SW 1271 (cell line): ENCODE measurements at regions not wholly inside any gene's neighbourhood (a gene's known extent, or its start where the extent isn't known, plus 50 kb on each side); places are given as distances from the start of the nearest gene placed in this dataset.
"Not testable (repeated sequence)": the region's sequence is repeated elsewhere in the genome, so short reads cannot be mapped to it uniquely, and the experiment has no call there.

ENCODE experiments used
- DNase-seq, 2 experiments: peaks; one replicate each; lab custom pipeline; 2025; lab: John Stamatoyannopoulos, UW

DNA sequence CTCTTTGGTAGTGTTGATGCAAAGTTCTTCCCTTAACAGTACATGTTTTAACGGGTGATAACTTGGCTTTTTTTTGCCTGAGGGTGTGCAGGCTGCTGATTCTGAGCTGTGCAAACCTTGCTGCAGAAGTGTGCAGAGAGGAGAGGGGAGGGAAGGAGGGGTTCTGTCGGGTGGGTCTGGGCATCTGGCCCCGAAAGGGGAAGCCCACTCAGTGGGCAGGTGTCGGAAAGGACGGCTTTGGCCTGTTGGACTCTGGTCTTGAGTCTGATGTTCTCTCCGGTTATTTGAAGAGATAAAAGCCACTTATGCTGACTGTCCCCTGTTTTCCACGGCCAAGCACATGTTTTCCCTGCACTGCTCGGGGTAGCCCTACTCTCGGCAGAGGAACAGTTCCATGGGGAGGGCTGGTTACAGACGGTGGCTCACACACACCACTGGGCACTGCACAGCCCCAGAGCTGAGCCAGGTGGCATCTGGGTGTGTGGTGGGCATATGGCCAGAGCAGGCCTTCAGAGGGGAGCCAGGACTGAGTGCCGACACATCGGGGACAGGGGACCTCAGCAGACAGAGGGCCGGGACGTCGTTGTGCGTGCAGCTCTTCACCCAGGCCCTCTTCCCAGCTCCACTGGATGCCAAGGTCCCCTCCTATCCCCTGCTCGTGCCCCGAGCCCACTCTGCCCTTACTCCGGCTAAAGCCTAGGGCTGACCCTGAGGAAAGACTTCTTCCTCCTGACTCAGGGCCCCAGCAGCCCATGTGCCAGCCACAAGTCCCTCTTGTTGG is 93.2 kb downstream of the TEX29 start:
- no peak for DNase-seq

DNA sequence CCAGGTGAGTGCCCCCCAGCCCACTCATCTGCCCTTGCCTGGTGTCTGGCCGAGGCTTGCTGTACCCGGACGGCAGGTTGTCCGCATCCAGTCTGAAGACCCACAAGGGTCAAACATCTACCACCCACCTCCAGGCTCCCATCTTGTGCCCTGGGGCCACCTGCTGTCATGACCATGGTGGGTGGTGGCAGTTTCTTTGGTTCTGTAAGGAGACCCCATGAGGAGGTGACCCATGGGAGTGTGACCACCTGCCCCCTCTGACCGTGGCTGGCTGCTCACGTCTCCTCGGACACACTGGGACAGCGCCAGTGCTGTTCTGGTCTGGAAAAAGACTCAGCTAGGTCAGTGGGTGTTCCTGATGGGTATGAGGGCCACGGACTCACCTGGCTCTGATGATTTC is 93.9 kb downstream of the TEX29 start:
- DNase-seq = no peak

DNA sequence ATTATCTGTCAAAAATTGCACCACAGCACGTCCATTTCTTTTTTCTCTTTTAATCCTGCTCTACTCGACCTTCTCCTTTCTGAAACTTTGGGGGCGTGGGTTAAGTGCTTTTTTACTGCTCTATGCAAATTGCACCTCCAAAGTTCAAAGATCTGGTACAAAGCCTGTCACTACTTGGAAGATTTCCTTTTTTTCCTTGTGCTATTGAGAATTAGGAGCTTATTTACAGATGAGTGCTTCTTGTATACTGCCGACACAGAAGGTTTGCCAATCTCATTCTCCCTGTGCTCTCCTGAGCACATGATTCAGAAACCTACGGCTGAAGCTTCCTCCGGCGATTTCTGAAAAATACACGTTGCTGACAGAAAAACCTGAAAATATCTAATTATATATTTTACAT is 94.8 kb downstream of the TEX29 start:
- no peak for DNase-seq

DNA sequence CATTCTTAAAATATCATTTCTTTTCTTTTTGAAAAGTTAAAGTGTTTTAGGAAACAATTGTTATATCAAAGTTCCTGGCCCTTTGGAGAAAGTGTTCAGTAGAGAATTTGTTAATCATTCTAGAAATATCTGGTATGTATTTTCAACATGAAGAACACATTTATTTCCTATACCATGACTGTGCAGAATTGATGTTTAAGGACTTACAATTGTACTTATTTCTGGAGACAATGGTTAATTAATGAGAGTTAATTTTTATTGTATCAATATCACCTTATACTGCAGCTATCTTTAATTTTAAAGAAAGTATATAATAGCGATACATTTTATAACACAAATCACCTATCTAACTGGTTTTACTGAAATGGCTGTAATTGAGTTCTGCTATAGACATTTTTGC is 95.3 kb downstream of the TEX29 start:
- DNase-seq = no peak

DNA sequence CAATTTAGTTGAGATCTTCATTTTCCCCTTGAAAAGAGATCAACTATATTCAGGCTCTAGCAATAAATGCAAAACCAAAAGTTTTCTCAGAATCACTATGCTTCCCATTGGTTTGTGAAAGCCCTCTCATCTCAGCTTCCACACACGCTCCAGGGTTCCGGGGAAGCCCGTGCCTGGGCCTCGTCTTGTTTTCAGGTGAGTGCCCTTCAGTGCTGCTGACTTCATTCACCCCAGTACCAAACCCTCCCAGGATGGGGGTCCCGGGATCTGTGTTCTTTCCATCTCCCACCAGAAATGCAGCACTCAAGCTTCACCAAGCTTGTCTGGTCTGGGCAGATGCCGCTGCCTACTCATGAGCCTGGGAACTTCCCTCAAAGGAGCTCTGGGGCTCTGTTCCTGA is 97.7 kb downstream of the TEX29 start:
- DNase-seq = no peak

DNA sequence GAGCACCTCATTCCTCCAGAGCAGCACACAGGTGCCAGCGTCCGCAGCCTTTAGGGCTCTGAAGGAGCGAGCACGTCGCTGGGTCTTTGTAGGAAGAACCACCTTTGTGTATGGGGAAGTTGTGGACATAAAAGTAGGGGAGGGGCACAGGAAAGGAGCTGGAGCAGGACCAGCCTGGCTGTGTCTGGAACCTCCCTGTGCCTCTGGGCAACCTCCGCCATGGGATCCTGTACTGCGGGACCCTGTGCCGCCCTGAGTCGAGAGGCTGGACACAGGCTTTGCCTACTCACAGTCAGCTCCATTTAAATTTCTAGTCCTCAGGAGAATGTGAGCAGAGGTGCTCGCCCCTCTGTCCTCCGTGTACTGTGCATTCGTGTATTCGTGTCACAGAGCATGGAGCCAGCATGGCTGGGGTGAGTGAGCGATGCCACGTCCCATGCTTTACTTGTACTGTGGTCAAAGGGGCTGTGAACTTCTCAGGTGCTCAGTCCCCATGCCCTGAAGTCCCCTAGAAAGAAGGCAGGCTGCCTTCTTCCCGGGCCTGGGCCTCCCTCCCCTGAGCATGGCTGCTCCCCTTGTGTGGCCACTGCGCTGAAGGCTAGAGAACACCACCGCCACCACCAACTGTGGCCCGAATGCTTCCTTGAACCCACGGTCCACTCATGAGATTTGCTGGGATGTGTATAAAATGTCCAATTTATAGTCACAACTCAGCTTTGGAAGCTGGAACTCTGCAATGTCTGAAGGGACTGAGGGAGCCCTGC is 99.9 kb downstream of the TEX29 start:
- no peak for DNase-seq

DNA sequence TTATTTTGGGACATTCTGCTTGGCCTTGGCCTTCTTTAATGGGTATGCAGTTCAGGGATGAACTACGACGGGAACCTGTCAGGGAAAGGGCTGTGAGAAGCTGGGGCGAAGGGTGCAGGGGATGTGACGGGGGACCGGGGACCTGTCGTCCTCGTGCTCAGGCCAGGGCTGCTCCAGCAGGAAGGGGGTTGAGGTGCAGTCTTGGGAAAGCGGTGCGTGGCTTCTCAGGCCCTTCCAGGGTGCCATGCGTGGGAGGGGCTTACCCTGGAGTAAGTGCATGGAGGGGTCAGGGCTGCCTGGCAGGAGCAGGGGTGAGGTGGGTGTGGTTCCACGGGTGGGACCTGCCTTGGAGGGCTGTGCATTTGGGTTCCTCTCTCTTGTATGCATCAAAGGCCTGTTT is 100.8 kb downstream of the TEX29 start:
- no peak for DNase-seq

DNA sequence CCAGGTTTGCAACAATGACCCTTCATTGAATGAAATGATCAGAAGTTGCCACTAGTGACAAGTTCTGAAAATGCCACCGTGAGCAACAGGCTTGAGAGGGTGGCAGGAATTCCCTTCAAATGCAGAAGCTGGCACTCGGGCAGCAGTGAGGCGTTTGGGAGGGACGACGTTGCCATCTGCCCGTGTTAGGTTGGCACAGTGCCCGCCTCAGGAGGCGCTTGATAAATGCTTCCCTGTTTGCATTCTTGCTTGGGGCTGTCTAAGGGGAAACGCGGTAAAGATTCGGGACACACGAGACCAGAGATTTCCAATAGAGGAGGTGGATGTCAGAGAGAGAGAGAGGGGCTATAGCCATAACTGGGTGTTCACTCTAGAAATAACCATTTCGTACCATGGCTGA is 101.9 kb downstream of the TEX29 start:
- DNase-seq = no peak

DNA sequence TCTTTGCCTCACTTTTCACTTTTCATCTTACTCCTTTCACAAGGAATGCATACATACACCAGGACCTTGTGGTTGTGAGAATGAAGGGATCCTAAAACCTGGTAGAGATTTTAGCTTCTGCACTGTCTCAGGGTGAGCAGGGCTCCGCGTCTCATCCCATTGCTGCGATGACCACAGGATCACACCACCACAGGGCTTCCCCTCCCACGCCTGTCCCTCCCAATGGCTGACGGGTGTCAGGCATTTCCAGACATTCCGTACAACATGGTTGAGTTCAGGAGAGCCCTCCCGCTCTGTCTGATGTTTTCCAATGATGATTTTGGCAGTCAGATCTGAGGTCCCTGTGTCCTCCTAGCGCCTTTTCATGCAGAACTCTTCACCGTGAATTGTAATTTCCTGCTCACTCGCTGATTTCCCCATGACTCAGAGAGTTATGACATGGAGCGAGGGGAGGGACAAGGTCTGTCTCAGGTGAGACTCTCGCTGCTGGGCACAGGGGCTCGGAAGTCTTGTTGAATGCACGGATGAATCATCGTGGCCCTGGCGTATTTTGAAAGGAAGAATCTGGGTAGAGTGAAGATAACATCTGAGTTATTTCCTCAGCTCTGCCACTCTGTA is 102.8 kb downstream of the TEX29 start:
- no peak for DNase-seq

DNA sequence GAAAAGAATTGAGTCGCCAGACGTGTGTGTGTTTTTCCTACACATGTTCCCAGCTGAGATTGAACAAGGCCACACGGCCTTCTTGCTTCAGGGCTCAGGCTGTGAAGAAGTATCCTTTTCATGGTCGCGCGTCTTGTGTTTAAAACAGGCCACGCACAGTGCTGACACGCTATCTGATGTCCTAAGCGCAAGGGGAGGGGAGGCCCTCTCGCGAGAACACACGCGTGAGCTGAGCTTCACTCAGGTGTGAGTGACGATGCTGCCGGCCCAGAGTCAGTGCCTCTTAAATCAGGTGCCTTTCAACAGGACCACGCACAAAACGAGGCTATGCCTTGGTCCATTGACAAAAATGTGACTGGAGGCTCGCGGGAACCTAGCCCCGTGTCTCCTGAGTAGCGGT is 103.7 kb downstream of the TEX29 start:
- DNase-seq = no peak

DNA sequence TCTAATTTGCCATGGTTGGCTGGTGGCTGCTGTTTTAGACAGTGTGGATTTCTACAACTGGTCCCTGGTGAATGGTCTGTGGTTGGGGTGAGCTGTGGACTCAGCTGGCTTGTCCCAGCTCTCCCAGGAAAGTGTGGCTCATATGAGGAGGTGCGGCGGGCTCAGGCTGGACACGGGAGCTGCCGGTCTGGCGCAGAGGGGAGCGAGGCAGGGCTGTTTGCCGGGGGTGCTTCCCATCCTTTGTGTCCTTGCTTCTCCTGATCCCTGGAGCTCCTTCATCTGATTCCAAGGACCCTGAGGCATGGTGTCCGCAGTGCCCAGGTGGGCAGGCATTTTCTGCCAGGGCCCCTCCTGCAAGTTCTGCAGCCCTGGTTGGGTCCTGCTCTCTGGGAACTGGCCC is 104.9 kb downstream of the TEX29 start:
- DNase-seq = no peak

DNA sequence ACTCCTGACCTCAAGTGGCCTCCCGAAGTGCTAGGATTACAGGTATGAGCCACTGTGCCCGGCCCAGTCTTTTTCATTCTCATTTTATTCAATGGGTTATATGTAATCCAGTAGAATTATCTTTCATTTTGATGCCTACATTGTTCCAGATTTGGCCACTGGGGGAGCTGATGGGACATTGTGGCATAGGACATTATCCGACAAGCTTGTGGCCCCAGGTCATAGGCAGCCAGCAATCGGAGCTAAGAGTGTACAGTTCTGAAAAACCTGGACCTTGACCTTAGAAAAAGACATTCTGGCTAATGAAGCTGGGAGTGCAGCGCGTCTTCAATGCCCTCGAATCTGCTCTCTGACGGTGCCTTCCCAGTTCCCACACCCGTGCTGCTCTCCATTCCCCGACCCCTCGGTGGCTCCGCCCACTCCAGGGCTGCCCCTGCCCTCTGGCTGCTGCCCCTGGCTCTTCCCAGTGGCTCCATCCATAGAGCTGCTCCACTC is 108.7 kb downstream of the TEX29 start:
- DNase-seq = no peak

DNA sequence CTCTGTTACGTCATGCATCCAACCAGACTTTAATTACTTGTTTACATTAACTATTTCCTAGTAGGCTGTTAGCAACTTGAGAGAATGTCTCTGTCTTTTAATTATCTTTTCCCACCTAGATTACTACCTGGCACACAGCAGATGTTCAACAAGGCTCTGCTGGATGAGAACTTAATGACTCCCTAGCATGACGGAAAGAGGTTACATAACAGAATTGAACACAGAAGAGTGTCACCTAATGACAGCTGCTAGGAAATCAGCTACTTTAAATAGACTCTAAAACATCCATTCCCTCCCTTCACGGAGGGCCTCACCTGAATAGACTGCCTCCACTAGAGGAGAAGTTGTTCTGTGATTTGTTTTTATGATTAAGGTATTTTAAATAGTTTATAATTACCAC is 110.8 kb downstream of the TEX29 start:
- no peak for DNase-seq

DNA sequence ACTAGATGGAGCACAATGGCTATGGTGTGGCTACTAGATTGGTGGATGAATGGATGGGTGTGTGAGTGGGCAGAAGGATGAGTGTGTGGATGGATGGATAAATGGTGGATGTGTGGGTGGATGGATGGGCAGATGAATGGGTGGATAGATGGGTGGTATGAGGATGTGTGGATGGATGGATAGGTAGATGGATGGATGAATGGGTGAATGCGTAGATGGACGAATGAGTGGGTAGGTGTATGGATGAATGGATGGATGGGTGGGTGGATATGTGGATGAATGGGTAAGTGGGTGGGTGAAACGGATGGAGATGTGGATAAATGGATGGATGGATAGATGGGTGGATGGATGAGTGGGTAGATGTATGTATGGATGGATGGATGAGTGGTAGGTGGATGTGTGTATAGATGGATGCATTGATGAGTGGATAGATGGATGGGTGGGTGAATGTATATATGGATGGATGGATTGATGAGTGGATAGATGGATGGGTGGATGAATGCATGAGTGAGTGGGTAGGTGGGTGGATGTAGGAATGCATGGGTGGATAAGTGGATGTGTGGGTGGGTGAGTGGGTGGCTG is 114.2 kb downstream of the TEX29 start:
- DNase-seq = no peak

DNA sequence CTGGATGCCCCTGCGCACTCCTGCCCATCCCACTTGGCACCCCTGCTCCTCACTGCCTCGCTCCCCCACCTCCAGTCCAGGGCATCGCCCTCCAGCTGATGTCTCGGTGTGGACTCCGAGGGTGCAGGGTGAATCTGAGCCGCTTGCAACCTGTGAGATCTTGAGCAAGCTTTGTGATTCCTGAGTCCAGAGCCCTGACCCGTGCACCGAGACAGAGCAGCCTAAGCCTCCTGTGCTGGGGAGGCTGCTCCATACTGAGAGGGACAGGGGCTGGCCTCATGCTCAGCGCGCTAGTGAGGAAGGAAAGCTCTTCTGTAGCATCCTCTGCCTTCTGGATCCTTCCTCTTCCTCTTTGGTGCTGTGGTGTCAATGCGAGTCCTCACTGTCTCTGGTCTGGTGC is 116.0 kb downstream of the TEX29 start:
- no peak for DNase-seq

DNA sequence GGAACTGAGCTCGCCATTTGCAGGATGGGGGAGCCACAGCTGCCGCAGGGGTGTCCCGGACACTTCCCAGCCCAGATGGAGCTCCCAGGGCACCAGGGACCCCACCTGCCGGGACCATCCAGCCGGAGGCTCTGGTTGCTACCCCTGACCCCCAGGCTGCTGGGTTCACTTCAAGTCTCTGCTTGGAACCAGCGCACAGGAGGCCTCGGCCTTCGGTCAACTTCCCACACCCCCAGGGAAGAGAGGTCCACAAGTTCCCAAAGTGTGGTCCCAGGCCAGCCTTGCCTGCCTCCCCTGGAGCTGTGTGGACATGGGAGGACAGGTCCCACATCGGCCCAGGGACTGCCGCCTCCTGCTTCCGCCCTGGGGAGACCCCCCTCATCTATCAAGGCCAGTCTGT is 117.0 kb downstream of the TEX29 start:
- DNase-seq = no peak

DNA sequence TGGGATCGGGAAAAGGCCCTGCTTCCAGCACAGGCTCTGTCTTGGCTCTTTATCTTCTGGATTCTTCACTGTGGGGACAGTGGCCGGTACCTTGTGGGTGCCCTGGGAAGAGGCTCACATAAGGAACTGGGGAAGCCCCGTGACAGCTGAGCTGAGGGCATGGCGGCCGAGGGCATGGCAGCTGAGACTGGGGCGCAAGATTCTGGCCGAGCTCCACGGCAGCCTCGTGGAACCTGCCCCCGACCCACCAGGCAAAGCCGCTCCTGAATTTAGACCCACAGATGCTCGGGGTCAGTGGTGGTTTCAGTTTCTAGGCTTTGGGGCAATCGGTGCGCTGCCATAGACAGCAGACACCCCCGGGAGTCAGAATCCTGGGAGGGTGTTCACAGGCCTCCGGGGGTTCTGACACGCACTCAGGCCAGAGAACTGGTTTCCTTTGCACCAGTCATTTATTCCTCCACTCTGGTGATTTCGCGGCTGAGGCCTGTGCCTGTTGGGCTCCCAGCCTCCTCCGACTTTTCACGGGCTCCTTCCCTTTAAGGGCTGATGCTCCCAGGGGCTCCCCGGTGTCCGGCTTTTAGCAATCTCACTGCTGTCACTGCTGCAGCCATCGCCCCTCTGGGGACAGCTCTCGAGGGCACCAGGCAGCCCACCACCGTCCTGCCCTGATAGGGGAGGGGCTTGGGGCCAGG is 117.6 kb downstream of the TEX29 start:
- no peak for DNase-seq

DNA sequence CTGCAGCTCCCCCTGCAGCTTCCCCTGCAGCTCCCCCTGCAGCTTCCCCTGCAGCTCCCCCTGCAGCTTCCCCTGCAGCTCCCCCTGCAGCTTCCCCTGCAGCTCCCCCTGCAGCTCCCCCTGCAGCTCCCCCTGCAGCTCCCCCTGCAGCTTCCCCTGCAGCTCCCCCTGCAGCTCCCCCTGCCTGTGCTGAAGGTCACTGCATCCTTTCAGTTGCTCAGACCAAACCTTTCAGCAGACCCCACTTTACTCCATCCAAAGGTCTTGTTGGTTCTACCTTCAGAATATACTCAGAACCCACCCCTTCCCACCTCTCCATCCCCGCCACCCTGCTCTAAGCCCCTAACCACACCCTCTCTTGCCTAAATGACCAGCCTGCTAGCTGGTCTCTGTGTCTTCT is 120.0 kb downstream of the TEX29 start:
- not testable (repeated sequence) for DNase-seq

DNA sequence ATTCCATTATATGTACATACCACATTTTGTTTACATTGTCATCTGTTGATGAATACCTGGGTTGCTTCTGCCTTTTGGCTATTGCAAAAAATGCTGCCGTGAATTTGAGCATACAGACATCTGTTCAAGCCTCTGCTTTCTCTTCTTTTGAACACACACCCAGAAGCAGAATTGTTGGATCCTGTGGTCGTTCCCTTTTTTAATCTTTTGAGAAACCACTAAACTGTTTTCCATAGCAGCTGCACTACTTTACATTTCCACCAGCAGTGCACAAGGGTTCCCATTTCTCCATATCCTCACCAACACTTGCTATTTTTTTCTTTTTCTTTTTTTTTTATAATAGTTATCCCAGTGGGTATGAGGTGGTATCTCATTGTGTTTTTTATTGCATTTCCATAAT is 123.5 kb downstream of the TEX29 start:
- DNase-seq = no peak

DNA sequence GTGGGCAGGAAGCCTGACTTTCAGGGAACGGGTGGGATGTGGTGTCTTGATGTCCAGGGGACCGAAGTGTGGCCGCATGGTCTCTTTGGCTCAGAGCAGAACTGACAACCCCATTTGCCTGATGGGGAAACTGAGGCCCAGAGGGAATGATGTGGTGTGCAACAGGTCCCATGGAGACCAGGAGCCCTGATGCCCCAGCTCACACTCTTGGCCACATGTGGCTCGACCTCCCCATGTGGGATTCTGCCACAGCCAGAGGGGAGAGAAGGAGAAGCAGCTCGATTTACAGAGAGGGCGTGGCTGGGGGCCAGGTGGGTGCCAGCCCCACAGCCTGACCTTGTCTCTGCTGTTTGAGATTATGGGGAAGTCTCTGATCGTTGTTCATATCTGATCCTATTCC is 128.1 kb downstream of the TEX29 start:
- no peak for DNase-seq

DNA sequence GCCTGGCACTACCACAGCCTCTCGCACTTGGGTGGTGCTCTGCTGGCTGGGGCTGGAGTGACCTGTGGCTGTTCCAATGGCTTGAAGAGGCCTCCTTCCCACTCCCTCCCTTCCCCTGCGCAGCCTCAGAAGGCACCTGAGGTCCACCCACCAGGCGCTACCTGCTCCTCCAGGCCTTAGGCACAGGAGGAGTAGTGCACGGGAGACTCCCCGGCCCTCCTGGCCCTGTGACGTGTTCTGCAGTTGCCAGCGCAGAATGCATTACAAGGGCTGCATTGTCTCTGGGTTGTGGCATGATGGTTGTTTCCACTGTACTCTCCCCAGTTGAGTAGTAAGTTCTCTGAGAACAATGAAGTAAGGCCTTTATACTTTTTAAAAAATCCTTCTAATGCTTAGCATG is 128.6 kb downstream of the TEX29 start:
- DNase-seq = no peak

DNA sequence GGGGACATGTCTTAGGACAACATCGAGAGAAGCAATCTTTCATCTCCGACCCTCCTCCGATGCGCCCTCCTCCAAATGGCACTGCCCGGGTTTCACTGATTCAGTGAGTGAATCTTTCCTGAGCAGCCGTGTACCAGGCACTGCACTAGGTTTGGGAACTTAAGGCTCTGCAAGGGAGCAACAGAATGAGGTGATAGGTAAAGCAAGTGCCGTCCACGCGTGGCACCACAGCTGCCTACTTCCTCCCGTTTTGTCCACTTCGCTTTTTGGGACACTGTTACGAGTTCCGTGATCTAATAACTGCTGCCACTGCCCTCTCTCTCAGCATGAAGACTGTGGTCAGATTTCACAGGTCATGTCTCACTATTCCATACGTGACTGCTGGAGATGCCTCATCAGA is 131.0 kb downstream of the TEX29 start:
- no peak for DNase-seq
